ENCODE measurements at regions not wholly inside any gene's neighbourhood (a gene's known extent, or its start where the extent isn't known, plus 50 kb on each side); places are given as distances from the start of the nearest gene placed in this dataset.
A peak's percentile ranks its signal among the peaks of the same experiment; 100 is the strongest.

DNA sequence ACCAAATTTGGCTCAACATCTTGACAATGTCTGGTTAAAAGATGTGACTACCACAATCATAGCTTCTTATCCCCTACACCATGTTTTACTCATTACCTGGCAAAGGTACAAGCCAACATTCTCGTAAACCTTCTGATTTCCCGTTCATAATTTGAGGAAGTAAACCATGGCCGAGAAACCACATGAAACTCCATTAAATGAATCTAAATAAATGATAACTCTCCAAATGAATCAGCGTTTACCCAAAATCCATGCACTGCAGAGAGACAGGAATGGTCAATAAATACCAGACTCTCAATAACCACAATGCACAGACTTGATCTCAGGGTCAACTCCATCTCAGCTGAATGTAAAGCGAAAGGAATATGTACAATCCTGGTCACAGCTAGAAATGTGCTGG is 125.2 kb downstream of the TYW3 start:
- H3K9me3 ChIP-seq (replicated peaks; ENCODE audit: control insufficient read depth, insufficient read depth, low read length), result no peaks in the 10 kb centered on the region
- no peak overlapping the region for H3K9ac ChIP-seq (ENCODE audit: control insufficient read depth, insufficient read depth, low read length)
- H3K4me2 ChIP-seq (ENCODE audit: control insufficient read depth, insufficient read depth), result peak overlapping the region; percentile 25; the same call in 1 of the 2 replicates
- FAIRE-seq (peak; percentile 49), DNase-seq (ENCODE audit: low read depth, low spot score) (peak; percentile 40), ATAC-seq (peak; percentile 78)
- BruUV-seq (replicated peaks), result no TSS peak
- H3K27me3 ChIP-seq (replicated peaks in 1 of 2; ENCODE audit: control insufficient read depth in 2 of 2, insufficient read depth in 2 of 2, low read length in 1 of 2), result no peaks in the 10 kb centered on the region
- intact Hi-C loops (cut with micrococcal nuclease; ENCODE audit: unreplicated experiment) (no loop called here), in situ Hi-C loops (cut with MboI) (no loop called here)
- ChIA-PET CTCF (no interaction called here), RAD21 (ENCODE audit: unreplicated experiment) (no interaction called here), SMC1A (ENCODE audit: uncharacterized antibody, unreplicated experiment) (interaction anchor here (0.6 kb wide), 1 partner anchor 19 kb away, joined by 3 read pairs; no protein-coding TSS in a partner anchor), POLR2A (no interaction called here)
- H3K4me1 ChIP-seq (ENCODE audit: control insufficient read depth, insufficient read depth, low read length), result peaks cover 5% of the 10 kb centered on the region; the same call in 1 of the 2 replicates
- H3K4me3 ChIP-seq, result no peak overlapping the region
- no peak overlapping the region for H3K27ac ChIP-seq (ENCODE audit: control insufficient read depth, insufficient read depth)
- H3K79me2 ChIP-seq (ENCODE audit: control insufficient read depth, insufficient read depth, low read length), result no peaks in the 10 kb centered on the region
- H2AFZ ChIP-seq (ENCODE audit: control insufficient read depth, low read depth, low read length), result no peak overlapping the region
- under 1% methylated on average over 5 of the region's 5 CpGs for WGBS (ENCODE audit: insufficient coverage, insufficient replicate concordance, low lambda C conversion rate, missing lambda C conversion rate)
- H4K20me1 ChIP-seq (ENCODE audit: control insufficient read depth, insufficient read depth), result no peaks in the 10 kb centered on the region
- no peaks in the 10 kb centered on the region for H3K36me3 ChIP-seq (ENCODE audit: control insufficient read depth in 2 of 2, insufficient read depth in 2 of 2, low read length in 1 of 2)
- no peak for TF ChIP-seq ETV6 (conservative IDR thresholded peaks at IDR 0.05 in 1 of 2, IDR thresholded peaks at IDR 0.05 in 1 of 2; ENCODE audit: borderline replicate concordance in 1 of 2, low read depth in 1 of 2)
- no peak for TF ChIP-seq E2F4 (IDR thresholded peaks at IDR 0.05; ENCODE audit: low read depth, low read length)
- TF ChIP-seq NR2F1 (conservative IDR thresholded peaks at IDR 0.05), result peak; percentile 66
- TF ChIP-seq RUNX3 (IDR thresholded peaks at IDR 0.05; ENCODE audit: low read length), result peak; percentile 84
- no peak for TF ChIP-seq MYC (IDR thresholded peaks at IDR 0.05; ENCODE audit: insufficient read depth, insufficient read length, insufficient replicate concordance, low read length, severe bottlenecking)
- TF ChIP-seq, protein P1, sequence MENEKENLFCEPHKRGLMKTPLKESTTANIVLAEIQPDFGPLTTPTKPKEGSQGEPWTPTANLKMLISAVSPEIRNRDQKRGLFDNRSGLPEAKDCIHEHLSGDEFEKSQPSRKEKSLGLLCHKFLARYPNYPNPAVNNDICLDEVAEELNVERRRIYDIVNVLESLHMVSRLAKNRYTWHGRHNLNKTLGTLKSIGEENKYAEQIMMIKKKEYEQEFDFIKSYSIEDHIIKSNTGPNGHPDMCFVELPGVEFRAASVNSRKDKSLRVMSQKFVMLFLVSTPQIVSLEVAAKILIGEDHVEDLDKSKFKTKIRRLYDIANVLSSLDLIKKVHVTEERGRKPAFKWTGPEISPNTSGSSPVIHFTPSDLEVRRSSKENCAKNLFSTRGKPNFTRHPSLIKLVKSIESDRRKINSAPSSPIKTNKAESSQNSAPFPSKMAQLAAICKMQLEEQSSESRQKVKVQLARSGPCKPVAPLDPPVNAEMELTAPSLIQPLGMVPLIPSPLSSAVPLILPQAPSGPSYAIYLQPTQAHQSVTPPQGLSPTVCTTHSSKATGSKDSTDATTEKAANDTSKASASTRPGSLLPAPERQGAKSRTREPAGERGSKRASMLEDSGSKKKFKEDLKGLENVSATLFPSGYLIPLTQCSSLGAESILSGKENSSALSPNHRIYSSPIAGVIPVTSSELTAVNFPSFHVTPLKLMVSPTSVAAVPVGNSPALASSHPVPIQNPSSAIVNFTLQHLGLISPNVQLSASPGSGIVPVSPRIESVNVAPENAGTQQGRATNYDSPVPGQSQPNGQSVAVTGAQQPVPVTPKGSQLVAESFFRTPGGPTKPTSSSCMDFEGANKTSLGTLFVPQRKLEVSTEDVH (IDR thresholded peaks at IDR 0.05; ENCODE audit: low read depth, partially characterized antibody), result no peak
- TF ChIP-seq ATF2 (IDR thresholded peaks at IDR 0.05; ENCODE audit: low read length), result 0 out of 2 replicates have a peak, but pooled peaks have one; percentile 31
- TF ChIP-seq JUNB (IDR thresholded peaks at IDR 0.05), result peak; percentile 52
- no peak for TF ChIP-seq NR2C1 (IDR thresholded peaks at IDR 0.05)
- TF ChIP-seq NRF1 (conservative IDR thresholded peaks at IDR 0.05; ENCODE audit: low read depth, low read length), result no peak
- peak; percentile 35; the same call in 1 of the 2 replicates for TF ChIP-seq BCL11A (IDR thresholded peaks at IDR 0.05; ENCODE audit: low read depth, low read length)
- no peak for TF ChIP-seq NFXL1 (IDR thresholded peaks at IDR 0.05; ENCODE audit: borderline replicate concordance)
- TF ChIP-seq PAX8 (IDR thresholded peaks at IDR 0.05), result no peak
- TF ChIP-seq MXI1 (IDR thresholded peaks at IDR 0.05; ENCODE audit: low read depth, low read length), result no peak
- TF ChIP-seq MYB (IDR thresholded peaks at IDR 0.05; ENCODE audit: borderline replicate concordance, low read depth, low read length), result no peak
- TF ChIP-seq IKZF2 (IDR thresholded peaks at IDR 0.05), result peak in 1 of 2 experiments; percentile 43; a peak in 2 of 4 replicates
- TF ChIP-seq FOS (IDR thresholded peaks at IDR 0.05; ENCODE audit: borderline replicate concordance, extremely low read depth, insufficient read length), result no peak
- no peak for TF ChIP-seq STAT1 (conservative IDR thresholded peaks at IDR 0.05)
- 0 out of 2 replicates have a peak, but pooled peaks have one; percentile 36 for TF ChIP-seq TCF7 (IDR thresholded peaks at IDR 0.05; ENCODE audit: borderline replicate concordance)

All from GM12878 (cell line).